M059J (cell line): ENCODE measurements at regions not wholly inside any gene's neighbourhood (a gene's known extent, or its start where the extent isn't known, plus 50 kb on each side); places are given as distances from the start of the nearest gene placed in this dataset.

Experiments
- DNase-seq: peaks from one replicate; pipeline ENCODE4 v3.0.0-alpha.2; 2012; ENCODE audit warnings: low read depth

DNA sequence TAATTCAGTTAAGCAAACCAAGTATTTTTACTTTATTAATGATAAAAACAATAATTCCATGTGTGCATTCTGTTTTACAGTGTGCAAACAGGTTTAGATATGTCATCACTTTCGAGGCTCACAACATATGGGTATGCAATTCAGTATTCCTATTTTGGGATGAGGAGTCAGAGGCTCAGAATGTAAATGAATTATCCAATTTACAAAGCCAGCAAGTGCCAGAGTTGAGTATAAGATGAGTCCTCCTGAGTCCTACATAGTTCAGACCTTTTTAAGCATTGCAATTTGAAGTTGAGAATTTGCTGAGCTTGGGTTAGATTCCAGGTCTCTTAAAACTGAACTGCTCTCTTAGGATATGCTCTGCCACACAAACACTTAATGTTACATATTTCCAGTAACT is 424.2 kb upstream of the ROBO2 start:
- no peak for DNase-seq

- no peak for DNase-seq
Observed at GRCh38 chr3:76624164-76624563, 415.7 kb upstream of the ROBO2 start.

GRCh38 chr3:76627236-76627635 is 412.7 kb upstream of the ROBO2 start:
- DNase-seq, result no peak

DNA sequence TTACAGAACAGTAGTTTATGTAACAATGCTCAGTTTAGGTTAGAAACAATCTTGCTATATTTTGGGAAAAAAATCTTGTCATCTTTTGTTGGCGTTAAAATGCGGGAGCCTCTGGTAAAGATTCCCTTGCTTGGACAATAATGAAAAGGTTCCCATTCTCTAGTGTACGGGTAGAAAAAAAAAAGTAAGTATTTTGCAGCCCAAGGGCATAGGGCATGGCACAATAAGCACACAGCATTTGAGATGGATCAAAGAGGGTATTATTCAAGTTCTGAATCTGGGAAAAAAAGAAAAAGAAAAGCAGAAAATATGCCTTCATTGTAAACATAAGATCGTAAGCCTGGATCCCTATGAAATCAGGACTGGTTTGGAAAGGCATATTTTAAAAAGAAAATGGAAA is 408.6 kb upstream of the ROBO2 start:
- no peak for DNase-seq

DNA sequence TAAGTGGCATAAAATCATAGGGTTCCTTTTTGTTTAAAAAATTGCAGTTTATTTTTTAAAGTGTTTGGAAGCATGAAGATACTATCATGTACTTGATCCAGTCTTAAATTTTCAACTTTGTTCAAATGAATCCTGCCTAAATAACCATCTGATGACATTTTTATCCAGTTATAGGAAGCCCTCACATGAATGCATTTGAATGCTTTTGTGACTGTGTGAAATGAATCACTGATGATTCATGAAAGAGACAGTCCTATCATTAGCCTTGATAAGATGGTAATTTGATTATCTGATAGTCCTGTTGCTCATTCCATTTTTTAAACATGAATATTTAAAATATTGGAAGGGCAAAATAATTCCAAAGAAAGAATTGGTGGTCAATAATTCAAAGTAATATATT is 401.9 kb upstream of the ROBO2 start:
- DNase-seq, result no peak

DNA sequence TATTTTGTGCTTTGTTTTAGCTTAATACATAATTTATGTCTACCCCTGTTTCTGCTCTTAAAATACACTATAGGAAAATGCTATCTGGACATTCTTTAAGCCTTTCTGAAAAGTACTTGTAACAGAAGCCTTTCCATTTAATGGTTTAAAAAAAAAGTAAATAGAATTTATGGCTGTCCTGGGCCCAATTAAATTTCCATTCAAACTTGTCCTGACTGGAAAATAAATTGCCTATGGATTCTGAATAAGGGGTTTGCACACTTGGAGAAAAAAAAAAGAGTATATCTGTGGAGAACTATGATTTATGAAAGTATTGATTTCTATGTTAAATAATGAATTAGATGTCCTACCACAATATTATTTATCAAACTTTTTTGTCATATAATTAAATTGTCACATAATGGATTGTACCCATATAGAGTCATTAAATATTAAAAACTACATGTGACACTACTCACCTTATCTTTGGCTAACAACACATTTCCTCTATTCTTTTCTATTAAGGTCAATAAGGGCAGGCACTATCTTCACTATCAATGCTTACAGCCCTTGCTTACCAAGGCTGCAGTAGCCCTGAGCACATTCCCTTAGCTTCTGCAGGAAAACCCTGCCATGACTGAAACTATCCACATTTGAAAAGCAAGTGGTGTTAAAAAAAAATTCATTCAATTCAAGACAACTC is 396.1 kb upstream of the ROBO2 start:
- no peak for DNase-seq

DNA sequence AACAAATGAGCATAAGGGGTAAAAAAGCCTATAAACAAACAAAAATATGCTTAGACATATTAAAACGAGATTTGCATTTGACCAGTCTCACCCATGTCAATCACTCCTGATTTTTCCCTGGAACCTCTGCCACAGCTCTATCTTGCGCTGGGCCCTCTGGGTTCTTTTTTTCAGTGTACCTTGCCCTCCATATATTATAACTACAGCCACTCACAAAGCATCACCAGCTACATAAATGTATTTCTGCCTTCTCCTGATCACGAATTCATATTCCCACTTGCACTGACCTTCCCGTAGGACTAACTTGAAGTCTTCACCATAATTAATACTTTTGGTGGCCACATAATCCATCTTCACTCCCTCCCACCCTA is 395.6 kb upstream of the ROBO2 start:
- DNase-seq, result no peak

GRCh38 chr3:76645724-76646123 is 394.2 kb upstream of the ROBO2 start:
- no peak for DNase-seq

GRCh38 chr3:76646921-76647562 is 392.9 kb upstream of the ROBO2 start:
- DNase-seq, result no peak

DNA sequence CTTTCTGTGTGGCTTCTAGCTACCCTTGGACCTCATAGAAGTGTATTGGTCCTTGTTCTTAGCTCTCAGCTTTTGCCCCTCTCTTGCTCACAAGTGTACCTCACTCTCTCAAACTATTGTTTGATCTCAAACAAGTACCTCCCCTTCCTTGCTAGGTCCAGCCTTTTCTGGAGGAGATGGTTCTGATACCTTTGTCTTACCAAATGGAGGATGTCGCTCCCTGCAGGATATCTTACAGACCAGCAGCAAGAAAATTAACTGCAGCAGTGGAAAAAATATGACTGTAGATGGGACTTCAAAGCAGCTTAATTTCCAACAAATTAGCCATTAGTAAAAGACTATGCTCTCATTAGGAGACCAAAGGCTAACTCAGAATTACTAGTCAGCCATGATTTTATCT is 388.1 kb upstream of the ROBO2 start:
- no peak for DNase-seq

DNA sequence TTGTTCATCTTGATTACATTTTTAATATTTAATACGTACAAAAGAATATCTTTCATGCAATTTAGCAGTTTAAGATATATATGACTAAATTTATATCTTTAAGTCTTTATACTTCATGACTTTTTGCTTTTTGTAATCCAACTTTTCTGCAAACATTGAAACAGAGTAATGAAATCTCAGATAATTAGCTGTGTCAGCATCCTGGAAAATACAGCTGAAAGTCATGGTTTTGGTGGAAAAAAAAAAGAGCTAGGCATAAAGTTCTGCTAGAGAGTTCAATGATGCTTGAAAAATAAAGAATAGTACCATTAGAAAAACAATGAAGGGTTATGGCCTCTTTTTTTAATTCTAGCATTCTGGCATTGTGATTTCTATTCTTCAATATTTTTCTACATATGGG is 387.4 kb upstream of the ROBO2 start:
- no peak for DNase-seq

GRCh38 chr3:76653640-76654251 is 386.2 kb upstream of the ROBO2 start:
- no peak for DNase-seq

DNA sequence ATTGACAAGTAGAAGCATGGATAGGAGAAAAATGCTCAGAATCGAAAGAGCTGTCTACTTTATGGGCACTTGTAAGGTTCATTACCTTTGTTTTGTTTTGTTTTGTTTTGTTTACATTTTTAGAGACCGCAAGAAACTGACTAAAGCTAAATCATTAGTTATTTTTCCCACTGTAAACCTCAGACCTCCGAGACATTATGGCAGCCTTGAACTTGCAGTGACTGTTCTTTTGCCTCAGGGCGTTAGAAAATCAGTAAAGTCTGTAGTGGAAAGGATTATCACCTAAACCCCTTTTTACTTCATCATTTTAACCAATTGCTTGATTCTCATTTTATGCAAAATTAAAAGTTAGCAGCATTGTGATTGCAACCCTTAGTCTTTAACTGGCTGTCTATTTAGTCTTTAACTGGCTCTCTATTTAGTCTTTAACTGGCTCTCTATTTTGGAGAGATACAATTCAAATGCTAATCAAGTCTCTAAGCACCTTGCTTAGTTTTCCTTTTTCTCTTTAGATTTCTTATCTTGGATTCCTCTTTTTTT is 383.3 kb upstream of the ROBO2 start:
- peak; percentile 9 for DNase-seq

GRCh38 chr3:76657909-76658308 is 382.0 kb upstream of the ROBO2 start:
- no peak for DNase-seq

DNA sequence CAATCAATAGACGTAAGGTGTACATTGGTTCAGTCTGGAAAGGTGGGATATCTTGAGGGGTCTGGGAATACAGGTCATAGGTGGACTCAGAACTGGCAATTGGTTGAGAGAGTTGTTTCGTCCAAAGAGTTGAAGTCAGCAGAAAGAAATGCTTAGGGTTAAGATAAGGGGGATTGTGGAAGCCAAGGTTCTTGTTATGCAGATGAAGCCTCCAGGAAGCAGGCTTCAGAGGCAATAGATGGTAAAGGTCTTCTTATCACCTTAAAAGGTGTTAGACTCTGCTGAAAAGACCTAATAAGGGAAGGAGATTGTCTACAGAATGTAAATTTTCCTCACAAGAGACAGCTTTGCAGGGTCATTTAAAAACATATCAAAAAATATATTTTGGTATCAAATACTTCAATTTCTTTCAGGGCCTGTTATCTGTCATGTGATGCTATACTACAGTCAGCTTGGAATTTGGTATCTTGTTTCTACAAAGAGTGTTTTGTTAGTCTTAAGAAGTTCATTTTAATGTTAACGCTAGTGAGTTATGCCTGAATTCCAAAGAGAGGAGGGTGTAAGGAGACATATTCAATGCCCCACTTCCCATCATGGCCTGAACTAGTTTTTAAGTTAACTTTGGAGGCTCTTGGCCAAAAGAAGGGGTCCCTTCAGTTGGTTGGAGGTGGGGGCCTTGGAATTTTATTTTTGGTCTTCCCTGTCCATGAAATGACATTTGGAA is 378.2 kb upstream of the ROBO2 start:
- DNase-seq, result no peak

DNA sequence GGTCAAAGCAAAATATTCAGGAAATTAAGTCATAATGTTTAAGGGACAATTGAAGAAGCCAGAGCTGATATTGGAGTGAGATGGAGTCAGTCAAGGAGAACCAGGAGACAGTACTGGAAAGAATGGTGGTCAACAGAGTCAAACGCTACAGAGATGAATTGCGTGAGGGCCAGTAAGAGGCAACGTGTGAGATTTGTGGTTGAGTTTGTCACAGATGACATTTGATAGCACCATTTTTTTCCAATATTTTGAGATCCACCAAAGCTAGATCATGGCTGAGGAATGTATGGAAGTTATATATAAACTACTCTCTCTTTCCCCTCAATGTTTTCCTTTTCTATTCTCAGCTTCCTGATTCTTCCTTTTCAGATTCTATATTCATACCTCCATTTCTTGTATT is 375.1 kb upstream of the ROBO2 start:
- DNase-seq, result no peak

- DNase-seq, result no peak
Observed at GRCh38 chr3:76668653-76669052, 371.2 kb upstream of the ROBO2 start.

- no peak for DNase-seq
Observed at GRCh38 chr3:76669322-76669721, 370.6 kb upstream of the ROBO2 start.

DNA sequence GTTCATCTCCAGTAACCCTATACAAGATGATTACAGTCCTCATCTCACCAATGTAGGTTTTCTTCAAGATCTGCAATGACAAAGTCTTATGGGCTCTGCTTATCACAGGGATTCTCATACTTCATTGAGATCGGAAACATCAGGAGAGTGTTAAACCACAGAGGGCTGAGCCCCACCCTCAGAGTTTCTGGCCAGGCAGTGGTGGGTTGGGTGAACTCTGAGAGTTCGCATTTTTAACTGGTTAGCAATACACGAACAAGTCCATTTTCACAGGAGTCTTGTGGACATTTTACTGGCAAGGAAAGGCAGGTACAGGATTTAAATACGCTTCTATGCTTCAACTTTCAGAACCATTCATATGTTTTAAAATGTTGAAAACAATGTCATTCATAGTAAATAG is 366.7 kb upstream of the ROBO2 start:
- DNase-seq, result no peak

- DNase-seq, result no peak
Observed at GRCh38 chr3:76679541-76679940, 360.4 kb upstream of the ROBO2 start.

DNA sequence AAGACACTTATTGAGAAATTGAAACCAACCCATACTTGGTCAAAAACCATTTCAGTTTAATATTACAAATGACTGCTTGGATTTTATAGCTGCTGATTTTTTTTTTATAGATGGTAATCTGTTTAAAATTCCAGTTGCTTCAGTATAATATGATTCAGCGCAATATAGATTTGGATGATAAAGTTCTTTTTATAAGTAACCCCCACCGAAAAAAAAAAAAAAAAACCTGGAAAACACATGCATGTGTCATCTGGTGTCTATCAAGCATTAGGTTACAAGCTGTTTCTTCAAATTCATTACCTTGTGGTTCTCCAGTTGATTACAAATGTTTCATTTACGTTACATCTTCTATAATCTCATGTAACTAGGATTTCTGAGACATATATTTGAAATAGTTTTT is 356.6 kb upstream of the ROBO2 start:
- DNase-seq, result no peak

DNA sequence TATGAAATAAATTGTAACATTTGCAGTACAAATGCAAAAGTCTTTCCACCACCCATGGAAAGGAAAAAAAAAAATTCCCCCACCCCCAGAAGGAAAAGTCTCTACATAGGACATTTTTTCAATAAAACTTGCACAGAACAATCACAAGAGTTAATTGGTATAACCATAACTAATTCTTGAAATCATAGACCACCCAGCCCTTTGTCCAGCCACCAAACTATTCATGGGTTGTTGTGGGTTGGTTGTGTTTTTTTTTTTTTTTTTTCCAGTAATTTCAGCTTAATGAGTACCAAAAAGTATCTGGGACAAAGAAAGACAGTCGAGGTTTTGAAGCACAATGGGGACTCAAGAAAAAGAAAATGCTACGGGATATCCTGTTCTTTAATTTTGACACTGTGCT is 355.0 kb upstream of the ROBO2 start:
- no peak for DNase-seq

DNA sequence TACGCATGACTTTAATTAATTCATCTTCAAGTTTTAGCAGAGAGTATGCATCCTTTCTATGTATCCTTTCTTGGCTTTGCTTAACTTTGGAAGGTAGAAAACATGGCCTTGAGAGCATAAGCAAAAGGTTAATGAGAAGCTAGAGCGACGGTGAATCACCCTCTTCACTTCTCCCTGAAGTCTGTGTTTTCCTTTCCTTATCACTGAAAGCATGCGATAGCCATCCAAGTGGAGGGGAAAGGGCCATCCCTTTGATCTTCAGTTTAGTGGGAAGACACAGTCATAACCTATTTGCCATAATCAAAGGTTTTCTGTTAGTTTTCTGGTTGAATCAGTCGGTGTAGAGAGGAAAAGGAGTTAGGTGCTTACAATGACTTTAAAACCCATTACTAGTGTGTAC is 354.0 kb upstream of the ROBO2 start:
- DNase-seq, result no peak
